HG03571 (cell line): ENCODE measurements at regions not wholly inside any gene's neighbourhood (a gene's known extent, or its start where the extent isn't known, plus 50 kb on each side); places are given as distances from the start of the nearest gene placed in this dataset.
"Not testable (repeated sequence)": the region's sequence is repeated elsewhere in the genome, so short reads cannot be mapped to it uniquely, and the experiment has no call there.

Experiments
- ATAC-seq: cut with Tn5 transposase; IDR thresholded peaks from one replicate; pipeline ENCODE4 v1.9.1; 2021; ENCODE audit not compliant: unreplicated experiment

DNA sequence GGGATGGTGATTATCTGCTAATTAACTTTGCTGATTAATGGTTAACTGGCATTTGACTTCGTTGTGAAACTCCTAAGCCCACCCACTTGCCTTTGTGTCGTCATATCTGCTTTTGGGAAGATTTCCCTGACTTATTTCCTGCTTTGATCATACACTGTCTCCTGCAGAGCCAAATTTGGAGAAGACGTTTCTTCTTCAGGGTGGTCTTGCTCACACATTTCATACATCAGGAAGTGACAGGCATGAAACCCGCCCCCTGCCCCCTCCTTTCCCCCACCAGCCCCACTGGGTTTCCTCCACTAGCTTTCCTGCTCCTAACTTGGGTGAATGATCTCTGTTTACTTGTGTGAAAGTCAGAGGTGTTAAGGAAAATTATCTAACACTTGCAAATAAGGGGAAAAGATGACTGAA is 300.1 kb downstream of the TSN start:
- ATAC-seq, result no peak

- no peak for ATAC-seq
These were observed 301.4 kb downstream of the TSN start for GRCh38 chr2:122056853-122057252.

- no peak for ATAC-seq
These were observed 305.8 kb downstream of the TSN start for GRCh38 chr2:122061206-122061605.

DNA sequence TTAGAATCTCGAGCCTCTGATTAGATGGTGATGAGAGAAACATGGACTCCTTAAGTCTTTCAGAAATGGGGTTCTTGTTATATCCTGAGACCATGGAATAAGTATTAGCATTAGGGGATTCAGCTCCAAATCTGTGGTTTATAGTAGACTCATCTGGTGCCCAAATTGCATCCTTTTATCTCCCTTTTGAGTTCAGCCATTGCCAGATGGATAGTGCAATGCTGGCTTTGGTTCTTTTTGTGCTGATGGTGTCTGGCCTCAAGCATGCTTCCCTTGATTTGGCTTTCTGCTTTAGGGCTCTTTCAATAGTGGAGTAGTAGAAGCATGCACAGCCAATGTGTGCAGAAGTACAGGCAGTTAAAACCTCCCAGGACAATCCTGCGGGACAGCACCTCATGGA is 306.4 kb downstream of the TSN start:
- no peak for ATAC-seq

DNA sequence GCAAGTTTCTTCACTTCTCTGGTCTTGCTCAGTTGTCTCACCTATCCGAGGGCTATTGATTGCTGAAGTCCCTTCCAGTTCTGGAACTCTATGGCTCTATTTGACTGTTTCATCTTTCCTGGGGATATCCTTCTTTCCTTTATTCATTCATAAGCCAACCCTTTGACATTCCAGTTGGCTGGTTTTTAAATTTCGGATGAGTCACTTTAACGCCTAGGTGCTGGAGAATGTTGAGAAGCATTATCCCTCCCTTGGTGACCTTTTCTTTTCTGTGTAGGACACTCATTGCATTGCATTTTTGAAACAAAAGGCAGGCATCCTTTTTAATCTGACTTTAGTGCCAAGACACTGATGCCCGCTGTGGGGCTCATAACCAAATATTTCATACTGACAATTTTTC is 307.1 kb downstream of the TSN start:
- no peak for ATAC-seq

- no peak for ATAC-seq
These were observed 308.3 kb downstream of the TSN start for GRCh38 chr2:122063716-122064115.

- ATAC-seq, result no peak
These were observed 314.8 kb downstream of the TSN start for GRCh38 chr2:122070241-122070731.

- ATAC-seq, result no peak
These were observed 317.2 kb downstream of the TSN start for GRCh38 chr2:122072666-122073065.

DNA sequence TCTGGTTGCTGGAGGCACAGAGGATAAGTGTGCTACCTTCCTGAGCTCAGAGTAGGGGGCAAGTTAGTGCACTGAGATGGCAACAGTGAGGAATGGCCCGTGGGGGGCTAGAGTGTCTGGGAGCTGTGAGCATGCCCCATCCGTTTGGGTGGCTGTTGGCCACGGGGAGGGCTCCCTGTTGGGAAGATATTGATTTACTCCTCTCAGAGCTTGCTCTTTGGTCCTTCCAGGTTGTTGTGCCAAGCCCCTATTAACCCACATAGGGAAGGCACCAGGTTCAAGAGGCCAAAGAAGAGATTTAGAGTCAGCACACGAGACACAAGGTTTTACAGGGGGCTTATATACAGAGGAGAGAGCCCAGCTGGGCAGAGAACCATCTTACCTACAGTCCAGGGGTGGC is 318.8 kb downstream of the TSN start:
- no peak for ATAC-seq

DNA sequence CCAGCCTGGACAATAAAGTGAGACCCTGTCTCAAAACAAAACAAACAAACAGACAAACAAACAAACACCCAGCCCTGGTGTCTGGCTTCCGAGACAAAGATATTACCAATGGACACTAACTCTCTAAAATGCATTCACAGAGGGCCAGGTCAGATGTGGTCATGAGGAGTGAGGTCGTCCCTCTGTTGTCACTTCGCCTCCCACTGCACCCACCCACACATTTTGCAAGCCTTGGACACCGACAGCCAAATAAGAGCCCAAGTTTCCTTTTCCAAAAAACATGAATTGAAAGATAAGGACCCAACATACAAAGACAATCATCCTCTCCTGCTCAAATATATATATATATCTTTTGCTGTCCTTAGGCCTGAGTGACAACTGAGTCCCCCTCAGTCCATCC is 319.9 kb downstream of the TSN start:
- no peak for ATAC-seq

GRCh38 chr2:122077114-122077513 is 321.7 kb downstream of the TSN start:
- no peak for ATAC-seq

DNA sequence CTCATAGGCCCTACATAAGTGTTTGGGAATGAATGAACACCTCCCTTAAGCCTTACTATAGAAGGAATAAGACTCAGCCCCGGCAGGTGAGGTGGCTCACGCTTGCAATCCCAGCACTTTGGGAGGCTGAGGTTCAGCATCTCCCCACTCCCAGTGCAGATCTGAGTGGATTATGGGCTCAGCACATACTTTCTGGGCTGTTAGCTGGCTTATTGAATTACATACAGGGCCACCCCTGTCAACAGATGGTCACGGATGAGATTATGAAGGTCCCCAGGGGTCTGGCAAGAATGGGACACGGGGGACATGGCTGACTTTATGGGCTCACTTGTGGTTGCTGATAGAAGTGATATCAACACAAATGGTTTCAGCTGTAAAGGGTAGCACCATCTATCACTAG is 322.3 kb downstream of the TSN start:
- no peak for ATAC-seq

DNA sequence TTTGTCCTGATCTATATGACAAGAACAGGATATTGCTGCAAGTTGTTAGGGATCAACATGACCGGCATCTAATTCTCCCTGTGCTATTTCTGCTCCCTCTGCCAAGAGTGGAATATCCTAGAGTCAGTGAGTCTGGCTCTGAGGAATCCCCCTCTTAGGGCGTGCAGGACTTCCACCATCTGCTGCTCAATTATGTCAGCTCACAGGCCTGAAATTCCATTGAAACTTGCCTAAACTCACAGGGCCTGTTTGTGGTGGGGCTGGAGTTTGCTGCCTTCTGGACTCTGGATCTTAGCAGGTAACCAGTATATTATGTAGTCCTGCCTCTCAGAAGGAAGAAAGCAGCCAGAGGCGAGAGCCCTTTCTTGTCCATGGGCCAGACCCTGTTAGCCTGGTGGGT is 323.0 kb downstream of the TSN start:
- ATAC-seq, result no peak

DNA sequence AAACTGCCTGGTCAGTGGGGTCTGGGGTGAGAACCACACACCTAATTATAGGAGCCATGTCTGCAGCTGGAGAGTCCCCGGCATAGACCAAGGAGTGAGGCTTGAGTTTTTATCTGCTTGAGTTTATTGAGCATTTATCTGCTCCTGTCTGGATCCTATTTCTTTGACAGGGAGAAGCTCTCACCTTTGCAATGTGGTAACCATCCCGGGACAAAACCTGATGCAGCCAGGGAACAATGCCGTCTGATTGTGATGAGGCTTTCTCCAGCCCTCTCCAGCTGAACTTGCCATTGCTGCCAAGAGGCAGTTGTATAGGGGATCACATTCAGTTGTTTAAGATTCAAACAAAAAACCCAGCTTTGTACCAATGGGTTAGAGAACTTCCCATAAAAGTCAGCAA is 324.4 kb downstream of the TSN start:
- no peak for ATAC-seq

DNA sequence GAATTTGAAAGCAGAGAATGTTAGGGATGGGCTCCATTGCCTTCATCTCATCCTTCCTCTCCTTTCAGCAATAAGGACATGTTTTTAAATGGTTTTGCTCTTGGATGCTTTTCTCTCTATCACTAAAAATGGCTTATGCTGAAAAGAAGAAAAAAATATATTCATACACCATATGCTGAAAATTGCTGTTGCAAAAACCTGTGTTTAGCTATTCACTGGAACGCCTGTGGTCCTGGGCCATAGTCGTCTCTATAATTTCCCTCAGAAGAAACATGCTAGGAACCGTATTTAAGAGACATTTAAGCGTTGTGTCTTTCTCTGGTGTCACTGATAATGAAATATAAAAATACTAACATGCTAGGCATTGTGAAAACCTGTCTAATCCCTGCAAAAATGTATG is 324.9 kb downstream of the TSN start:
- no peak for ATAC-seq

GRCh38 chr2:122080871-122081270 is 325.4 kb downstream of the TSN start:
- no peak for ATAC-seq

- no peak for ATAC-seq
These were observed 326.3 kb downstream of the TSN start for GRCh38 chr2:122081751-122082150.

- ATAC-seq, result no peak
These were observed 328.0 kb downstream of the TSN start for GRCh38 chr2:122083256-122084048.

GRCh38 chr2:122085672-122086071 is 330.2 kb downstream of the TSN start:
- not testable (repeated sequence) for ATAC-seq

DNA sequence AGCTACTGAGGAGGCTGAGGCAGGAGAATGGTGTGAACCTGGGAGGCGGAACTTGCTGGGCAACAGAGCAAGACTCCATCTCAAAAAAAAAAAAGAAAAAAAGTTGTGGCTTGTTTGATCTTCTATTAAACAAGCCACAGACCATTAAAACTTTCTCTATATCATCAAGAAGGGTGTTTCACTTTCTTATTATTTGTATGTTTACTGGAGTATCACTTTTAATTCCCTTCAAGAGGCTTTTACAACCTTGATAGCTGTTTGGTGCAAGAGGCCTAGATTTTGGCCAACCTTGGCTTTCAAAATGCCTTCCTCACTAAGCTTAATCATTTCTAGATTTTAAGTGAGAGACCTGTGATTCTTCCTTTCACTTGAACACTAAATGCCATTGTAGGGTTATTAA is 339.1 kb downstream of the TSN start:
- ATAC-seq, result no peak

DNA sequence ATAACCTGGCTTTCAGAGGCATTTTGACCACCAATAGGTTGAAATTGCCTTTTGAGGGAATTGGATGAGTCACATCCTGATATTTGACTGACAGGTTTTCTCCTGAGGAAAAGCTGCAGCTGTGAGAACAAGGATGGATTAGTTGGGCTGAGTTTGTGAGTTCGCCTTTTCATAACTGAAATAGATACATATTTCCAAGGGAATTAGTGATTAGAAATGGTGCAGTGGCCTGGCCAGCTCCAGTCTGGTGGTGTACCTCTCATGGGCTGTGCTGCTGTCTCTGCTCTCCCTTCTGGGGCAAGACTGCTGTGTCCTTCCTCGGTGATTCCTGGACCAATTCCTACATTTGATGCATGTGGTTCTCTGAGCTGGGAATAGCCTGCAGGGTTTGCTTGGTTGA is 341.3 kb downstream of the TSN start:
- no peak for ATAC-seq

- ATAC-seq, result no peak
These were observed 342.9 kb downstream of the TSN start for GRCh38 chr2:122098306-122098705.

DNA sequence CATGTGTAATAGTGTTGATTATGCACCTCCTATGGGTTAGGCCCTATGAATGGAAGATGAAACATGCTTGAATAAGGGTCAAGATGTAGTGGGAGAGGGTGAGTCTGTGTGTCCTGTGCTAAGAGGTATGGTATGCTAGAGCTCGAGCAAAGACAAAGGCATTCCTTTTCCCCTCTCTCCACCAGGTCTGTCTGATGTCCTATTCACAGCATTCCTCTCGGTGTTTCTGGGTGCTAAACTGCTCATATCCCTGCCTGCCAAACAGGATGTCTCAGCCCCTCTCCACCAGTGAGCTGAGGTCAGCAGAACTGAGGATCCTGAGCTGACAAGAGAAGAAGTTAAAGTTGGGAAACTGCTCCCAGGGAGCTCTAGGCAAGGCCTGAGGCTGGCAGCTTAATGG is 344.9 kb downstream of the TSN start:
- ATAC-seq, result no peak
